Body of pancreas (tissue), 4 donors: ENCODE measurements at regions not wholly inside any gene's neighbourhood (a gene's known extent, or its start where the extent isn't known, plus 50 kb on each side); places are given as distances from the start of the nearest gene placed in this dataset.

Experiments
- ATAC-seq: fragments of 150-250 bp; one replicate; pipeline ENCODE4 v1.9.1; 2016
- DNase-seq, 4 donors: peaks; one replicate each; pipeline ENCODE4 v3.0.0-alpha.2; 2019
- H3K27ac ChIP-seq, 4 donors: fragments of 200-600 bp; sonication (generic); 1 replicate in 3 of 4; 2 replicates in 1 of 4; pipeline versions ENCODE4 v1.5.1 to v1.6.1; 2016 to 2019; ENCODE audit warnings: mild to moderate bottlenecking in 1 of 4, mixed read lengths in 1 of 4, moderate library complexity in 1 of 4
- H3K27me3 ChIP-seq, 2 donors: fragments of 200-600 bp; sonication (generic); one replicate each; pipeline ENCODE4 v1.6.0; 2016; ENCODE audit warnings: mild to moderate bottlenecking in 1 of 2
- H3K36me3 ChIP-seq, 2 donors: fragments of 200-600 bp; sonication (generic); replicated peaks in 1 of 2; 2 replicates each; pipeline ENCODE4 v1.5.1; 2016; ENCODE audit warnings: low read depth in 2 of 2; ENCODE audit not compliant: insufficient read depth in 1 of 2
- H3K4me1 ChIP-seq: fragments of 200-600 bp; sonication (generic); one replicate; pipeline ENCODE4 v1.6.0; 2016
- H3K4me3 ChIP-seq, 2 donors: fragments of 200-600 bp; sonication (generic); 1 replicate in 1 of 2; 2 replicates in 1 of 2; pipeline ENCODE4 v1.5.1; 2016 to 2019
- H3K9me3 ChIP-seq, 3 donors: fragments of 200-600 bp; sonication (generic); 1 replicate in 2 of 3; 2 replicates in 1 of 3; pipeline ENCODE4 v1.5.1; 2016
- CTCF ChIP-seq, 7 experiments: fragments of 450-650 bp in 4 of 7; fragments of 200-600 bp in 3 of 7; sonication (generic) in 3 of 7; IDR thresholded peaks; one replicate each; pipeline ENCODE4 v1.5.1; 2016 to 2019; ENCODE audit warnings: antibody characterized with exemption in 7 of 7
- POLR2A ChIP-seq, 3 donors: fragments of 450-650 bp; IDR thresholded peaks; one replicate each; pipeline ENCODE4 v1.6.1; 2016; ENCODE audit warnings: antibody characterized with exemption in 3 of 3, mild to moderate bottlenecking in 2 of 3
- WGBS, 2 donors: methylation state at CpG; one replicate each; pipeline ENCODE4 v1.1.5; 2017; 5-methylcytosine and 5-hydroxymethylcytosine counted together
- intact Hi-C: fragments of 100-400 bp; cut with DNase I; formaldehyde crosslinking; loops from one replicate; pipeline ENCODE4 v1.15.1; 2023

GRCh38 chr5:152638996-152639552 lies 234.0 kb upstream of the NMUR2 start:
- WGBS, 2 donors = 55 to 71% methylated on average over 2 of the region's 2 CpGs
- H3K27me3 ChIP-seq = no peaks in the 10 kb centered on the region
- no peaks in the 10 kb centered on the region for H3K4me1 ChIP-seq
- intact Hi-C loops = no loop called here
- TF ChIP-seq CTCF (IDR thresholded peaks at IDR 0.05) = no peak
- TF ChIP-seq POLR2A (IDR thresholded peaks at IDR 0.05) = no peak
- H3K9me3 ChIP-seq = no peaks in the 10 kb centered on the region
- H3K4me3 ChIP-seq = no peak overlapping the region
- DNase-seq (no peak), ATAC-seq (no peak)
- no peak overlapping the region for H3K27ac ChIP-seq
- H3K36me3 ChIP-seq = no peaks in the 10 kb centered on the region

GRCh38 chr5:152641970-152642805 lies 237.1 kb upstream of the NMUR2 start:
- DNase-seq = no peak
- Histone ChIP-seq H3K27me3 (no peaks in the 10 kb centered on the region), H3K4me1 (no peaks in the 10 kb centered on the region), H3K9me3 (no peaks in the 10 kb centered on the region), H3K36me3 (no peaks in the 10 kb centered on the region), H3K27ac (no peak overlapping the region), H3K4me3 (no peak overlapping the region)
- intact Hi-C loops = no loop called here
- ATAC-seq = no peak
- WGBS, 2 donors = 68 to 79% methylated on average over 10 of the region's 10 CpGs
- TF ChIP-seq CTCF (IDR thresholded peaks at IDR 0.05) = no peak
- TF ChIP-seq POLR2A (IDR thresholded peaks at IDR 0.05) = no peak

GRCh38 chr5:152642880-152643279 lies 237.8 kb upstream of the NMUR2 start:
- no peak overlapping the region for H3K4me3 ChIP-seq
- no peak for DNase-seq
- WGBS, 2 donors = 65 to 84% methylated on average over 1 of the region's 1 CpG
- intact Hi-C loops = no loop called here
- no peaks in the 10 kb centered on the region for H3K9me3 ChIP-seq
- H3K36me3 ChIP-seq = no peaks in the 10 kb centered on the region
- H3K4me1 ChIP-seq = no peaks in the 10 kb centered on the region
- no peaks in the 10 kb centered on the region for H3K27me3 ChIP-seq
- H3K27ac ChIP-seq = no peak overlapping the region
- no peak for TF ChIP-seq POLR2A (IDR thresholded peaks at IDR 0.05)
- ATAC-seq = no peak

- ATAC-seq (no peak), DNase-seq (no peak)
- TF ChIP-seq POLR2A (IDR thresholded peaks at IDR 0.05) = no peak
- no peak for TF ChIP-seq CTCF (IDR thresholded peaks at IDR 0.05)
- no peak overlapping the region for H3K4me3 ChIP-seq
- intact Hi-C loops = no loop called here
- WGBS, 2 donors = 15 to 23% methylated on average over 2 of the region's 2 CpGs
- no peaks in the 10 kb centered on the region for H3K9me3 ChIP-seq
- no peak overlapping the region for H3K27ac ChIP-seq
- no peaks in the 10 kb centered on the region for H3K27me3 ChIP-seq
- H3K4me1 ChIP-seq = no peaks in the 10 kb centered on the region
- no peaks in the 10 kb centered on the region for H3K36me3 ChIP-seq
These were observed 239.1 kb upstream of the NMUR2 start for GRCh38 chr5:152644029-152644728.

GRCh38 chr5:152649609-152650008 lies 244.5 kb upstream of the NMUR2 start:
- H3K4me1 ChIP-seq = no peaks in the 10 kb centered on the region
- H3K4me3 ChIP-seq = no peak overlapping the region
- no peak for ATAC-seq
- intact Hi-C loops = no loop called here
- no peaks in the 10 kb centered on the region for H3K27me3 ChIP-seq
- no peak for DNase-seq
- TF ChIP-seq POLR2A (IDR thresholded peaks at IDR 0.05) (no peak), CTCF (IDR thresholded peaks at IDR 0.05) (no peak)
- H3K36me3 ChIP-seq = no peaks in the 10 kb centered on the region
- no peaks in the 10 kb centered on the region for H3K9me3 ChIP-seq
- H3K27ac ChIP-seq = no peak overlapping the region
